ENCODE measurements at regions not wholly inside any gene's neighbourhood (a gene's known extent, or its start where the extent isn't known, plus 50 kb on each side); places are given as distances from the start of the nearest gene placed in this dataset.

DNA sequence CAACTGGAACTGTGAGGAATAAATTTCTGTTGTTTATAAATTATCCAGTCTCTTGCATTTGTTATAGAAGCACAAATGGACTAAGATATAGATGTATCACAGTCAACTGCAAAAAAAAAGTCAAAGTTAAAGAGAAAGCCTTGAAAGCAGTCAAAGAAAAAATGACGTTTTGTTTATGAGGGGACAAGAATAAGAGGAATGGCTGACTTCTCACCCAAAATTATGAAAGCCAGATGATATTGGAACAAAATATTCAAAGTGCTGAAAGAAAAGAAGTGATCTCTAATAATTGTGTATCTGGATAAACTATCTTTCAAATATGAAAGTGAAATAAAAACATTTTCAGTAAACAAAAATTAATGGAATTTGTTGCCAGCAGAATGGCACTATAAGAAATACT, 171.8 kb upstream of the IGF1R start:
- no peak for DNase-seq (ENCODE audit: low read depth)

DNA sequence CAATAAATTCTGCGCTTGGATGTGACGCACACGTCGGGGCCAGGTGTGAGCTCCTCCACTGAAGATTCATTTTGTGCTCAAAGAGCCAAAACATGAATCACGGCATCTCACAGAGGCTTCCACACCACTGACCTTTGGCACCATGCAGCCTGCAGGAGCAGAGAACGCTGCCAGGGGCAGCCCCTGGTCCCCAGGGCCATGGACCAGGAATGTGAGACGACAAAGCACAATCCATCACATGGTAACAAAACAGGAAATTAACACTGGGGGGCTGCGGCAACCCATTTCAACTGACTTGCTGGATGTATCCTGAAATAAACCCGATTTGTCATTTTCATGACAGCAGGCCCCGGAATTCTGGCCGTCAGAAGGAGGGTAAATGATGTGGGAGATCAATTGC, 167.5 kb upstream of the IGF1R start:
- no peak for DNase-seq (ENCODE audit: low read depth)

DNA sequence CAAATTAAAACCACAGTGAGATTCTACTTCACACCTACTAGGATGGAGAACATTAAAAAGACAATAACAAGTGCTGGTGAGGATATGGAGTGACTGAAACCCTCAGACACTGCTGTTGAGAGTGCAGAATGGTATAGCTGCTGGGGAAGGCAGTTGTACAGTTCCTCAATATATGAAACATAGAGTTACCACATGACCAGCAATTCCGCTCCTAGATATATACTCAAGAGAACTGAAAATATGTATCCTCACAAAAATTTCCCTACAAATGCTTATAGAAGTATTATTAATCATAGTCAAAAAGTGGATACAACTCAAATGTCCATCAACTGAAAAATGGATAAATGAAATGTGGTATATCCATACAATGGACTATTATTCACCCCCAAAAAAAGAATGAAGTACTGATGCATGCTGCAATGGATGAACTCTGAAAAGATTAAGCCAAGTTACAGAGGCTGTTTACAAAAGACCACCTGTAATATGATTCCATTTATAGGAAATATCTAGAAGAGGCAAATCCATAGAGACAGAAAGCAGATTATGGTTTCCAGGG, 164.7 kb upstream of the IGF1R start:
- no peak for DNase-seq (ENCODE audit: low read depth)

DNA sequence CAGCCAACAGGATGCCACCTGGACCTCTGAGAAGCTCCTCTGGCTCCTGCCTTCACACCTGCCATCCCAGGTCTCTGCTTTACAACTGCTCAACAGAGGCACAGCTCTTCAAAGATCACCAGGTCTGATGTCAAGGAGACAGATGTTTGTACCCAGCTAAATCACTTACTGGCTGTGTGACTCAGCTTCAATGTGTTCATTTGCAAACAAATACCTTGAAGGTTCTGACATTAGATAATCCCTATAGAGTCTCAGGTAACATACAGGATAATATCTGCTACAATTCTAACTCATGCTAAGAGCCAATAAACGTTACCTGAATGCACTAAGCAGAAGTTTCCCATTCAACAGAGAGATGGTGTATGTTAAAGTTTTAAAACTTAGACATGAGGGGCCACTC, 163.4 kb upstream of the IGF1R start:
- no peak for DNase-seq (ENCODE audit: low read depth)

DNA sequence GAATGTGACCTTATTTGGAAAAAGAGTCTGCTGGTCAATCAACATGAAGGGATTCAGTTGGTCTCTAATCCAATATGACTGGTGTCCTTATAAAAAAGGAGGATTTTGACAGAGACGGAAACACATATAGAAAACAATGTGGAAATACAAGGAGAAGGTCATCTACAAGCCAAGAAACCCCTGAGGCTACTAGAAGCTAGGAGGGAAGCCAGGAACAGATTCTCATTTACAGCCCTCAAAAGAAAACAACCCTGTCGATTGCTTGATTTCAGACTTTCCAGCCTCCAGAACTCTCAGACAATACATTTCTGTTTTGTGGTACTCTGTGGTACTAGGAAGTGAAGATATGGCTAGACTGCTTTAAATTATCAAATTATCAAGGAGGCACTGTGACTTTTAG, 162.9 kb upstream of the IGF1R start:
- DNase-seq (ENCODE audit: low read depth) = no peak

DNA sequence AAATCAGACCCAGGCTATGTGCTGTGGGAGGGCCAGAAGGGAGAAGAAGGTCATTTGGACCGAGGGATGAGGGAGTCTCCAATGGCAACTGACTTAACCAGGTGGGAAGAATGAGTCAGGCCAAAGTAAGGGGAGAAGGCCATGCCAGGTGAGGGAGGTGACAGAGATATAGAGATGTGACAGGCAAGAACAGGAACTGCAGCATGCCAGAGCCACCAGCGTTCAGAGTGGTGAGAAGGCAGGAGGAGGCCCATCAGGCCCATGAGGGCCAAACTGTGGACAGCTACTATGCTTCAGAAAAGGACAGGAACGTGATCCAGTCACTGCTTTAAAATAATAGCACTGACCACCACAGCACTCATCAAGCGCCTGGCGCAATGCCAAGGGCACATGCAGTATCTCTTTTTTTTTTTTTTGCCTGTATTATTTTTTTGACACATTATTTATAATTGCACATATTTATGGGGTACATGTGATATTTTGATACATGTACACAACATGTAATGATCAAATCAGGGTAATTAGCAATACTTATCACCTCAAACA, 154.3 kb upstream of the IGF1R start:
- DNase-seq (ENCODE audit: low read depth) = no peak

DNA sequence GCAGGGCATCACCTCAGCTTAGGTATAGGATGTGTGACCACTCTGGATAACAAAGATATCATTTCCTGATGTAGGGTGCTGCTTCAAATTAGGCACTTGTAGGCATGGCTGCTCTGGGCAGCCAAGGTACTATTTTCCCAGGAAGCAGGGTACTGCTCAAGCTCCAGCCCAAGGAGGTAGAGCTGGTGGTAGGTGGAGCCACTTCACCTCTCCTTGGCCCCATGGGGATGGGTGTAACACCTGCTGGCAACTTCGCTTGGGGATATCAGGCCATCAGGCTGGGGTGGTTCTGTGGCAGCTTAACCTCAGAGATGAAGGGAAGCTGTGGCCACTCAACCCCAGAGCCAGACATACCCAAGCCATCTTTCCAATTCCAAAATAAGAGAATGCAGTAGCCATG, 147.1 kb upstream of the IGF1R start:
- DNase-seq (ENCODE audit: low read depth) = no peak

DNA sequence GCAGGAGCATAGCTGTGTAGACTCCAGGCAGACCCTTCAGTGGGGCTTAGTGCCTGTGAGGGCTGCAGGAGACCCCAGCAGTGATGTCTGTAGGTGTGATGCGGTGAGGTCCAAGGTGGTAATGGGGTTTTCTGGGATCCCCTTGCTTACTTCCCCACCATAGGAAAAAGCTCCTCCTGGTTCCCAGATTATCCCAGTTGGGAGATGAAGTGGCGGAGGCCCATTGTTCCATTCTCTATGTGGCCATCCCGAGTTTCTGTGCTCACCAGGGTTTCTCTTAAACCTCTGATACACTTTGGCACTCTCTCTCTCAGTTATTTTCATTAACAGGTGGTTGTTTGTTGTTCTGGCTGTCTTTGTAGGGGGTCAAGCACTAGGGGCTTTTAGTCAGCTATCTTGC, 146.7 kb upstream of the IGF1R start:
- no peak for DNase-seq (ENCODE audit: low read depth)

DNA sequence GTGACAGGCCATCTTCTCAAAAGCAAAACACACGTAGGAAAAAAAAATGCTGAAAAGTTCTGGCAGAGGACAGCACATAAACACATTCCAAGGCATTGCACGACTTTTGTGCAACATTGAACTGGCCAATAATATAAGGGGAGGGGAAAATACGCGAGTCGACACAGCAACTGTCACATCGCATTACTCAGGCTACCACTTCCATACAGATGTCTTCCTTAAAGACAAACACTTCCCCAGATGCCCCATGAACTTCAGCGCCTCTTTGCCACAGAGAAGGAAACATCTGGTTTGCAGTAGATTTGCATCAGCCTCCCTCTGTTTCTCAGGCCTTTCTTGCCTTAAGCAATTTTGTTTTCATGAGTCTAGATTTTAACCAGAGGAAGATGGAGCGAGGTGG, 144.4 kb upstream of the IGF1R start:
- peak; percentile 38 for DNase-seq (ENCODE audit: low read depth)

DNA sequence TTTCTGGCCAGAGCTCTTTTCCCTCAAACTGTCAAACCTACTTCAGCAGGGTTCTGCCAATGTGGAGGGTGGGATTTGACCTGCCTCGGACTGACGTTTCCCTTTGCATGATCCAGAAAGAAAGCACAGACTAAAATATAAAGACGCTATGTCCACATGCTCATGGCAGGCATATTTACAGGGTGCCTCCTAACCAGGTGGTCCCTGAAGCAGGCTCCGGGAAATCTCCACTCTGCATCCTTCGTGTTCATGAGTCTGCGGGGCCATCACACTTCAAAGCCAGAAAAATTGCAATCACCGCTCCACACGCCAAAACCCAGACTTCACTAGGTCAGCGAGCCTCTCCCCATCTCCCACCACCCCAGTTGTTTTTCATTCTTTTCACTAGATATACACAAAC, 143.3 kb upstream of the IGF1R start:
- no peak for DNase-seq (ENCODE audit: low read depth)

DNA sequence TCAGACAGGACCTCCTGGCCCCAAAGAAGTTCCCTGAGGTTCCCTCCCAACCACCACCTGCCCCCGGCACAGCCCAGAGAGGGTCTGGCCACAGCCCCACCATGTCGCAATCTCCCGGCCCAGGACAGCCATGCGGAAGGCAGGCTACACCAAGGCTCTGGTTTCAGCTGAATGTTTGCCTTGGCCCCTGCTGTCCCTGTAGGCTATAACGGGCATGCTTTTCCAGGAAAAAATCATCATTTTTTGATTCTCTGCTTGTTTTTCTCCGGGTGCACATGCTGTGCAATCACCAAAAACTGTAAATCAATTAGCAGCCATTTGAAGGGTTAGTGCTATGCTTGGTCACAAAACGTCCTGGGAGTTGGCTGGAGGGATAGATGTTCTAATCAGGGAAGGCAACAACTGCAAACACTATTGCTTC, 142.7 kb upstream of the IGF1R start:
- no peak for DNase-seq (ENCODE audit: low read depth)

DNA sequence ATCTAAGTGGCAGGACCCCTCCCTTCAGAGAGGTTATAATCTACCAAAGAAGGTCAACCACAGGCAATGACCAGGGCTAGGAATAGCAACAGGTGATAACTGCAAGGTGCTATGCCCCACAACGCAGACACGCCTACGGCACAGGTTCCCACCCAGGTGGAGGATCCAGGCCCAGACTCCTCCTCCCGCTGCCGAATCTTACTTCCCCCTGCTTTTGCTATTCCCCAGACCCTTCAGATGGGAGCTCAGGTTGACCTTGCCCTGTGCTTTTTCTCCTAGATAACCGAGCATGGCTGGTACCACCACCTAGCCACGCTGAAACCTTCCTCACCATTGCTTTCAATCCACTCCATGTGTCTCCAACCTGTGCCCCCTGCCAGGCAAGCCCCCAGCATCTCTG, 142.2 kb upstream of the IGF1R start:
- no peak for DNase-seq (ENCODE audit: low read depth)

DNA sequence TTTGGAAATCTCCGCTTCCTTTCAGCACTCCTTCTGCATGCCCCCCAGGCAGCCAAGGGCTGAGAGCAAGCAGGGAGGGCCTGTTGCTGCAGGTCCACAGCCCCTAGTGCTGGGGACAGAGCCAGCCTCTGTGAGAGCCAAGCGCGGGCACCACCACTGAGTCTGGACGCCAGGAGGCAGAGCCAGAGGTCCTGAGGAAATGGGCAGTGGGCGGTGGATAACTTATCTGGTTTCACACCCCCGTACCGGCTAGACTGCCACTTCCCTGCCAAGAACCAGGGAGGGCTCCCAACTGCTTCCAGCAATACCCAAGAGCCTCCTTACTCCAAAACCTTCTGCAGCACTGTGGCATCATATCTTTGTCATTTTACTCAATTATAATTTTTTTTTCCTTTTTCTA, 141.6 kb upstream of the IGF1R start:
- no peak for DNase-seq (ENCODE audit: low read depth)

DNA sequence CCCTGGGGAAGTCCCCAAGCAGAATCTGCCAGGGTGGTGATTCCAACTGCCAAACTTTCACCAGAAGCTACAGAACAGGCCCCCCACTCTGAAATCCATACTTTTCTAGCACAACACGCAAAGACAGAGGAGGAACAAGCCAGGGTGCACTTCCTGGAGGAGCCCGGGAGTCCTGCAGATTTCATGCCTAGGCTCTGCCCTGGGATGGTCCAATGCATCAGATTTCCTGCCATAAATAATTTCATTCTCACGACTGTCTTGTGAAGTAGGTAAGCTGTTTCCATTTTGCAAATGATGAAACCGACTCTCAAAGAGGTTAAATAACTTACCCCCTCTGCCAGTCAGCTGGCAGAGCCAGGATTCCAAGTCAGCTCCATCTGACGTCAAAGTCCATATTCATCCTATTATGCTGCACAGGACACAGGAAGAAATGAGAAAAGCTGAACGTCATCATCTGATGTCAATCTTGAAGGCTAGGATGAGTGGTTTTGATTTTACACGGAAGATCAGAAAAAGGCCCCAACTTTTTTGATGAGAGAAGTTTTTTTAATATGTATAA, 134.8 kb upstream of the IGF1R start:
- DNase-seq (ENCODE audit: low read depth) = no peak

DNA sequence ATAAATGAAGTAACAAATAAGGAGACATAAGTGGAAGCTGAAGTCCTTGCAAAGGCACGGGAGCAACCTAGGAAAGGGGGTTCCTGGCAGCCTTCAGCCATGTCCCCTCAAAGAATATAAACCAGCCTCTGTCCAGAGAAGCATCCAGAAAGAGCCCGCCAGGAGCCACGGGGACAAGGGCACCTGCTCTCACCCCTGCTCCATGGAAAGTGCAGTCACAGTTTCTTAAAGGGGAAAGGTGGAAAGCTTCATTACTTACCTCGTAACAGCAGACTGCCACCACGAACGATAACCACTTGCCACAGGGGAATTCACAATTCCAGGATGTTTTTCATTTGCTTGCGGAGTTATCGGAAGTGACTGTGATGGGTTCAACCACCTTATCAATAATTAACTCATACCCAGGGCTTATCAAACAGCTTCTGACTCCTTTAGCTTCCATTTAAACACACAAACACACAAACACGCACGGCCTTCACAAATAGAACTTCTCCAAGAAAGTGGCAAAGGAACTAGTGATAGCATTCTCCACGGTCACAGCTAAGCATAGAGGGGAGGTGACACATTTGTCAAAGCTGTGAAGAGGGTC, 134.2 kb upstream of the IGF1R start:
- DNase-seq (ENCODE audit: low read depth) = no peak

DNA sequence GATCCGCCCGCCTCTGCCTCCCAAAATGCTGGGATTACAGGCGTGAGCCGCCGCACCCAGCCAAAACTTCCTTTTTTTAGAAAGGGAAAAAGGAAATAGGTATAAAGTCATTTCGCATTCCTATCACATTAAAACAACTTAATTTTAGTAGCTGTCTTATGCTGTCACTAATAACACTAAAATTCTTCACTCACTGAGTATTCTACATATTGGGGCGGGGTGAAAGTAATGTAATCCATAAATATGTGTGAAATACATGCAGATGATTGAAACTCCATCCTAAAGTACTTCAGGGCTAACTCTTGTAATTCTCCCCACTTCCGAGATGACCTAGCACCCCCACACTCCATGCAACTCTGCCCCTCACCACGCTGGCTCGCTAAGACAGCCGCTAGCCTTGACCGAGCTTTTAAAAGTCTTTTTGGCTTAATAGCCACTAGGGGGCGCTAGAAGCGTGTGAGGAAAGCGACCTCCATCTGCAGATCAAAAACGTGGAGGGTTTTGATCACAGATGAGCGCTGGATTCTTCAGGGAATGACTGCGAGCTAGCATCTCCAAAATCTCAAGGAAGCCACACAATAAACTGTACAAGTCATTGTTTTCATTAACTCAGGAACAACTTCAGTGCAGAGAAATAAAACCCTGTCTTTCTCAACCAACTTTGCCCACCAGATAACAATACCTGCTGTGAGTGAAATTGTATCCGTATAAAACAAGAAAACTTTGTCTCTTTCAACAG, 129.3 kb upstream of the IGF1R start:
- DNase-seq (ENCODE audit: low read depth) = peak; percentile 32

DNA sequence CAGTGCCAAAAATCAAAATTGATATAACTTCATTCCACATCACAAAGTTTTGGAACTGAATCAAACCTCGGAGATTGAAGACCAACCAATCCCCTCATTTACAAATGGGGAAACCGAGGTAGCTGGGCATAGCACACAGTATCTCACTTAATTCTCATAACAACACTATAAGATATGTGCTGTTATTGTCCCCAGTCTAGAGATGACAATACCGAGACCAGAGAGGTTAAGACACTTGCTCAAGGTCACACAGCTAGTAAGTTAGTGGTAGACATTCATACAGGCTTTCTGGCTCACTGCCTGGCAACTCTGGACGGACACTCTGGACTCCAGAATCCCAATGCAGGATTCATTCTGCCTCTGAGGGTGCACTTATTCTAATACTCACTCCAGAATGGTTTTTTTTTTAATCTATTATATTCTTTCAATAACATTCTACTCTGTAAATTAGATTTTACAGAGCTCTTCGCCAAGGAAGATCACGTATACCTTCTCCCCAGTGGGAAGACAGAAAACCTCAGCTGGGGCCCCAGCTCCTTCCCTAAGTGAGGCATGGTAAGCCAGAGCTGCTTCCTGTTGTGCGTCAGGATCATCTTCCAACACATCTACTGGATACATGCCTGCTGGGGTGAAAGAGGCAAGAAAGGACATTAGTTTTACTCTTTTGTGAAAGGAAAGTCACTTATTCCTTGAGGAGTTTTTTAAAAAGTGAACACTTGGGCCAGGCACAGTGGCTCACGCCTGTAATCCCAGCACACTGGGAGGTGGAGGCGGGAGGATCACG, 128.4 kb upstream of the IGF1R start:
- no peak for DNase-seq (ENCODE audit: low read depth)

DNA sequence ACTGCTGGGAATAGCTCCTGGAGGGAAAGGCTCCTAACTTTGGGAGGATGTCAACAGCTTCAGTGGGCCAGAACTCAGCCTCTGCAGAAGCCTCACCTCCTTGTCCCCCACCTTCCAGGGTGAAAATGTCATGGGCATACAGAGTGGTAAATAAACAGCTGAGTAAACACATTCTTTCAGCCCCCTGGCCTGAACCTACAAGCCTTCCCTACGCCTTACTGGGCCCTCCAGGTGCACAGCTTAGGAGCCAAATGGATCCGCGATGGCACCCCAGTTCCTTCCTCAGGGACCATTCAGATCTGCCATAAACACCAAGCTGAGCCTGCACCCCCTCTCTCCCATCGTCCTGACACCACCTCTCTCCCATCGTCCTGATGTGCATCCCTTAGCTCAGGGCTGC, 126.2 kb upstream of the IGF1R start:
- no peak for DNase-seq (ENCODE audit: low read depth)

DNA sequence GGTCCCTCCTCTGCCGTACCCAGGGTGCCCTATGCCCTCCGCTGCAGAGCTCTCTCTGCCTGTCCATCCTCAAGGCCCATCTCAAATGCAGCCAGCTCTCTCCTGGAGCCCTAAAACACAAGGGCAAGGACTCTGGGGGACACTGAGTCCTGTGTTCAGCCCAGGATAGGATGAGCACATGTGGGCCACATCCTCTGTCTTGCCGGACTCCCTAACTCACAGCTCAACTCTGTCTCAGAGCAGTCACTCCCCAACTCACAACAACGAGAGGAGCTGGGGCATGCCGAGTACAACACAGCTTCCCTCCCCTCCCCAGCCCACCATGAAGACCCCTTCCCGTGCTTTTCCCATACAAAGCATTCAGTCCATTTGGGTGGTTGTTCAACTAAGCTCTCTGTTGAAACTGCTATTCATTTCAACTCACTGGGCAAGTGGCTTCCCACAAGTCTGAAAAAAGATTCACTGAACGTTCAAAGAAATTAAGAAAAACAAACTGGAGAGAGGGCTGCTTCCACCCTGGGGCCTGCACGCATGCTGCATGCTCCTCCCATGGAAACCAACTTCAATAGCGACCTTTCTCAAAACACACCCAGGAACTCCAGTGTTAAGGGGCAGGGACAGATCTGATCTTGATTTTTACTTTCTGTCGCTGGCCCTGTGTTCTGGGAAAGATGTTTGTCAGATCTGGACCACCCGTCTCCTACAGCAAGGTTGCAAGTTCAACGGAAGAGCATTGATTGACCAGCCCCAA, 124.3 kb upstream of the IGF1R start:
- no peak for DNase-seq (ENCODE audit: low read depth)

DNA sequence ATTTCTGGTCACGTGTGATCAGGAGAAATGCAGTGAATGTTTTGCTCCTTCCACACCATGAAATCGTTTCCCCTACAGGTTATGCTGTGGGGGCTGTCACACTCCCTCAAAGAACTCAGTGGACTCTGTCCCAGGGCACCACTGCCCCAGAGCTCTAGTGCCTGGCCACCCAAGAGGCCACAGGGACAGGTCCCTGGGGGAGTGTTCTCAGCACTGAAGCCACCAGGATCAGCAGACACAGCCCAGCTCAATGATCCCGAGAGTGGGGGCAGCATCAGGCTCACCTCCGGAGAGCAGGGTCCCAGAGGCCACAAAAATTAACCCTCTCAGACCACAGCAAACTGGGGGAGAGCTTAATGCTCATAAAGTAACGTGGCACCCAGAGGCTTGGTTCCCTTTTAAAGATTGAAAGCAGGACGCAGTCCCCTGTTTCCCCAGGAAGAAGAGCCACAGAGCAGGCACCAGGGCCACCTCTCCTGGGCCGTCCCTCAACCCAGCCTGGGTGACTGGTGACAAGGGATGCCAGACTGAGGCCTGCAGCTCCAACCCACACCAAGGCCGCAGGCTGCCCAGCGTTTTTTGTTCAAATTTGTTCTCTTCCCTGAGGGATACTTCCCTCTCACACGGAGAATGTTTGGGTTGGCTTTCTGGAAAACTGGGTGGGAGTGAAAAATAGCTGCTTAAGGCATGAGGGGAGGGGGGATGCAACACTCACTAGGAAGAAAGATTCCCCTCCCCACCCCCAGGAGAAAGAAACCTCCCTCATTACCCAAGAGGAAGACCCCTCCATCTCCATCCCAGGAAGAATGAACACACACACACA, 123.3 kb upstream of the IGF1R start:
- no peak for DNase-seq (ENCODE audit: low read depth)

DNA sequence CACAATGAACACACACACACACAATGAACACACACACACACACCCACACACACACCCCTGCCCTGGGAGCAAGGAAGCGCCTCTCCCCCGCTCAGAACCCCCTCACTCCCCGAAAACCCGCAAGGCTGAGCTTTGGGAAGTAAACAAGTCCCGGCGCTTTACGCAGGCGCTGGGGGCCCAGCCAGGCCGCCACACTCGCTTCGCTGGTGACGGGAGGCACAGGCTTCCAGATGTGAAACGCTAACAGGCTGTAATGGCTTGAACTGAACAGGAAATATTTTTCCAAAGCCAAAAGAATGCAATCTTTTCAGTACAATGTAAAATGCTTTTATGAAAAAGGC, 122.7 kb upstream of the IGF1R start:
- no peak for DNase-seq (ENCODE audit: low read depth)
